Nephron progenitor cell (in vitro differentiated cells): ENCODE measurements at regions not wholly inside any gene's neighbourhood (a gene's known extent, or its start where the extent isn't known, plus 50 kb on each side); places are given as distances from the start of the nearest gene placed in this dataset.

Experiments used
- DNase-seq: peaks from one replicate; pipeline ENCODE4 v3.0.0; 2021
- H3K27ac Mint-ChIP-seq: 2 replicates; pipeline ENCODE4 v1.8.0; 2021; ENCODE audit warnings: mild to moderate bottlenecking, moderate library complexity, mixed read lengths
- H3K27me3 Mint-ChIP-seq: 2 replicates; pipeline ENCODE4 v1.8.0; 2021; ENCODE audit warnings: mild to moderate bottlenecking, low read depth, mixed read lengths; ENCODE audit not compliant: poor library complexity
- H3K36me3 Mint-ChIP-seq: 2 replicates; pipeline ENCODE4 v1.8.0; 2021; ENCODE audit warnings: low read depth, mixed read lengths
- H3K4me1 Mint-ChIP-seq: 2 replicates; pipeline ENCODE4 v1.8.0; 2021; ENCODE audit warnings: mixed read lengths
- H3K4me3 Mint-ChIP-seq: 2 replicates; pipeline ENCODE4 v1.8.0; 2021; ENCODE audit warnings: mild to moderate bottlenecking, moderate library complexity, mixed read lengths
- H3K9me3 Mint-ChIP-seq: 2 replicates; pipeline ENCODE4 v1.8.0; 2021; ENCODE audit warnings: mild to moderate bottlenecking, moderate library complexity, mixed read lengths
- TF ChIP-seq, protein P1 (sequence below): fragments of 200-600 bp; sonication (generic); IDR thresholded peaks from 2 replicates; pipeline ENCODE4 v1.5.0; 2021; ENCODE audit warnings: antibody characterized with exemption

DNA sequence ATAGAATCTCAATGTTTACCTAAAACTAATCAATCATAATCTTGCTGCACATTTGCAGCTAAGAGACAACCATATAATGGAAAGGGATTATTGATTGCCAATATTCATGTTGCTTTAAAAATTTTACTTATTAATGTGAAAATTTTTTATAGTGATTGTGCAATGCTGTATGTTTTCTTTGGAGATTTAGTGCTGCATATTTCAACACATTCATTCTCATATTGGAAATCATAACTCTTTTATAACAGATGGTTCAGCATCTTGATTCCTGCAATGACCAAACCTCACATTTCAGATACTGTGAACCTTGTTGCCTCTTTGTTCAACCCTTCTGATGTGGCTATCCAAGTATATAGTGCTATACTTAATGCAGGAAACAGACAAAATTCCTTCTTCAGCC lies 502.6 kb downstream of the C4orf33 start:
- no peaks in the 10 kb centered on the region for H3K4me1 Mint-ChIP-seq
- H3K36me3 Mint-ChIP-seq, result no peaks in the 10 kb centered on the region
- no peaks in the 10 kb centered on the region for H3K27me3 Mint-ChIP-seq
- TF ChIP-seq, protein P1, sequence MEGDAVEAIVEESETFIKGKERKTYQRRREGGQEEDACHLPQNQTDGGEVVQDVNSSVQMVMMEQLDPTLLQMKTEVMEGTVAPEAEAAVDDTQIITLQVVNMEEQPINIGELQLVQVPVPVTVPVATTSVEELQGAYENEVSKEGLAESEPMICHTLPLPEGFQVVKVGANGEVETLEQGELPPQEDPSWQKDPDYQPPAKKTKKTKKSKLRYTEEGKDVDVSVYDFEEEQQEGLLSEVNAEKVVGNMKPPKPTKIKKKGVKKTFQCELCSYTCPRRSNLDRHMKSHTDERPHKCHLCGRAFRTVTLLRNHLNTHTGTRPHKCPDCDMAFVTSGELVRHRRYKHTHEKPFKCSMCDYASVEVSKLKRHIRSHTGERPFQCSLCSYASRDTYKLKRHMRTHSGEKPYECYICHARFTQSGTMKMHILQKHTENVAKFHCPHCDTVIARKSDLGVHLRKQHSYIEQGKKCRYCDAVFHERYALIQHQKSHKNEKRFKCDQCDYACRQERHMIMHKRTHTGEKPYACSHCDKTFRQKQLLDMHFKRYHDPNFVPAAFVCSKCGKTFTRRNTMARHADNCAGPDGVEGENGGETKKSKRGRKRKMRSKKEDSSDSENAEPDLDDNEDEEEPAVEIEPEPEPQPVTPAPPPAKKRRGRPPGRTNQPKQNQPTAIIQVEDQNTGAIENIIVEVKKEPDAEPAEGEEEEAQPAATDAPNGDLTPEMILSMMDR, result no peak
- H3K9me3 Mint-ChIP-seq, result peaks cover 11% of the 10 kb centered on the region
- H3K27ac Mint-ChIP-seq, result no peak overlapping the region
- no peak overlapping the region for H3K4me3 Mint-ChIP-seq
- DNase-seq, result no peak

DNA sequence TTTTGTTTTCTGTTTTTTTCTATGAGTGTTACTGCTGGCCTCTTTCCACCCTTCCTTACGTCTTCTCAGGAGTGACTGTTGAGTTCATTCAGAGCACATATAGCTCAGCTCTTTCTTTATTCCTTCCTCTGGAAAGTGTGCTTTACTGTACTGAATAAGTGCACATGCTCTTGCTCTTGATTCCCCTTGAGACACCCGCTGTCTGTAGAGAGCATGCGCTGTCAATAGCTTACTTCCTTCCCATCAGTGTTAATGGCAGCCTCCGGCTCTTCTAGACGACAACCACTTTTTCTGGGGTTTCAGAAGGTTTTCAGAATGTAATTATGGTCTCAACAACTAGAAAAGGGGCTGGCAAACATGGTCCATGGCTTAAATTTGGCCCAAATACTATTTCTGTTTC lies 504.9 kb downstream of the C4orf33 start:
- Mint-ChIP-seq H3K27me3 (no peaks in the 10 kb centered on the region), H3K36me3 (no peaks in the 10 kb centered on the region), H3K4me3 (no peak overlapping the region), H3K27ac (no peak overlapping the region), H3K9me3 (no peaks in the 10 kb centered on the region), H3K4me1 (no peaks in the 10 kb centered on the region)
- TF ChIP-seq, protein P1, result no peak
- no peak for DNase-seq

DNA sequence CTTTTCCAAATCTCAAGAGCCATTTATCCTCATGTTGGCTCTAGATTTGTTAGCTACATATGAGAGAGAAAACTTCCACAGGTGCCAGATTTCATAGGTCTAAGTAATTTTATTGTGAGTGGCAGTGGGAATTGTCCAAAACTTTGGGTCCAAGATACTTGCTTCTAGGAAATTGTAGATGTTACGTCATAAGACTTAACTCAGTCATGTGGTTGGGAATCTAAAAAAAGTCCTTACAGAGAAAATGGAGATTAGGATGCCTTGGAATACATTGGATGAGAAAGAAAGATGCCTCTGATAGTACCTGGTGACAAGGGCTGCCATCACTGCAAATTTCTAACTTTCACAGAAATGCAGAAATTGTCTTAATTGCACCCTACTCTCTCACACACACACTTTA lies 506.5 kb downstream of the C4orf33 start:
- TF ChIP-seq, protein P1, result no peak
- no peak overlapping the region for H3K27ac Mint-ChIP-seq
- no peaks in the 10 kb centered on the region for H3K4me1 Mint-ChIP-seq
- no peak for DNase-seq
- no peaks in the 10 kb centered on the region for H3K9me3 Mint-ChIP-seq
- no peaks in the 10 kb centered on the region for H3K36me3 Mint-ChIP-seq
- no peak overlapping the region for H3K4me3 Mint-ChIP-seq
- no peaks in the 10 kb centered on the region for H3K27me3 Mint-ChIP-seq

DNA sequence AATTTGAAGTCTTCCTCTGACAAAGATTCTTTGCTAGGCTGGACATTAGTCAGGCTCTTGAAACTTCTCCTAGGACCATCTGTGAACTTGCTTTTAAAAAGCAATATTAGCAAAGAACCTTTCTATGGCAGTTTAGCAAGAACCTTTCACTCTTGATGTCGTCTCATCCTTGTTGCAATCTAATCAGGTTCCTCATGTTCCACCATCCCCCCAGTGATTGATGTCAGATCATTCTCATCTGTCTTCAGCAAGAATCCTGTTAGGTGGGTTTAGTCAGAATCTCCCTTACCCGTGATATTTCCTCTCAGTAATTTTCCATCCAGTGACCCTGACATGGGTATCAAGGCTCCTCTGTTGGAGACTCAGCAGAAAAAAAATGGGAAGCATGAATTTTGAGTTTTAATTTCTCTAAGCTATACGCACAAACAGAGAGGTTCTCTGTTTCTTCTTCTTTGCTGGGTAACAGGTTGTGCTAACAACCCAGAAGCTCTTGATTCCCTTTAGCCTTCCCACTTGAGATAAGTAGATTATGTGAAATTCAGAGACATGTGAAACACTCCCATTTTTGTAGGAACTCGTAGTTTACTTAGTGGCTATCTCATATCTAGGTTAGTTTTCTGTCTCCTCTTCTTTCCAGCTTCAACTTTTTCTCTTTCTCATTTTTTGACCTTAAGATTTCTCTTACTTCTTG lies 507.4 kb downstream of the C4orf33 start:
- no peaks in the 10 kb centered on the region for H3K27me3 Mint-ChIP-seq
- H3K4me1 Mint-ChIP-seq, result no peaks in the 10 kb centered on the region
- DNase-seq, result no peak
- TF ChIP-seq, protein P1, result no peak
- H3K36me3 Mint-ChIP-seq, result no peaks in the 10 kb centered on the region
- no peaks in the 10 kb centered on the region for H3K9me3 Mint-ChIP-seq
- no peak overlapping the region for H3K4me3 Mint-ChIP-seq
- H3K27ac Mint-ChIP-seq, result no peak overlapping the region

DNA sequence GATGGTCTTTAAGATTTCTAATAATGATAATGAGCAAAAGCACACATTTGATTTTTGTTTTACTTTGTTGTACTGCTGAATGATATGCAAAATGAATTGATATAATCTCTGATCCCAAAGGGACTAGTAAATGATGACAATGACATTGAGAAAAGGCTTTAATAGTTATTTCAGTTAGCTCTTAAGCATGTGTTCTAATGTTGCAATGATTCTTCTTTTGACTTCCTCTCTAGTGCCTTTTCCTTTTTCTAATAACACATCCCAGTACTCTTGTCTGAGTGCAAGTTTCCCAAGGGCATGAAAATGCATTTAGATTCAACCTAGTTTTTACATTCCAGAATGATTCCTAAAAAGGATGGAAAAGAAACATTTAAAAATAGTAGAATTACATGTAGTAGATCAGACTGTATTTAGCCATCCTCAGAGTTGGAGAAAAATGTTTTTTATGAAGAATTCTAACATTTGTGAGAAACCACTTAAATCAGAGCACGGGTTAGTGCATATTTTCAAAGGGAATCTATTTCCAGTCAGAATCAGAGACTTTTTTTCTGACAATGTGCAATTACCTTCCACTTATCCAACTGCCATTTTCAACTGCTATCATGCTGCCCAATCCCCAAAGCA lies 508.8 kb downstream of the C4orf33 start:
- no peaks in the 10 kb centered on the region for H3K36me3 Mint-ChIP-seq

More for the DNA sequence above, 508.8 kb downstream of the C4orf33 start:
- Mint-ChIP-seq H3K4me3 (no peak overlapping the region), H3K27me3 (no peaks in the 10 kb centered on the region), H3K4me1 (no peaks in the 10 kb centered on the region), H3K9me3 (no peaks in the 10 kb centered on the region), H3K27ac (no peak overlapping the region)
- TF ChIP-seq, protein P1, result no peak
- DNase-seq, result no peak
